ENCODE measurements at regions not wholly inside any gene's neighbourhood (a gene's known extent, or its start where the extent isn't known, plus 50 kb on each side); places are given as distances from the start of the nearest gene placed in this dataset.

DNA sequence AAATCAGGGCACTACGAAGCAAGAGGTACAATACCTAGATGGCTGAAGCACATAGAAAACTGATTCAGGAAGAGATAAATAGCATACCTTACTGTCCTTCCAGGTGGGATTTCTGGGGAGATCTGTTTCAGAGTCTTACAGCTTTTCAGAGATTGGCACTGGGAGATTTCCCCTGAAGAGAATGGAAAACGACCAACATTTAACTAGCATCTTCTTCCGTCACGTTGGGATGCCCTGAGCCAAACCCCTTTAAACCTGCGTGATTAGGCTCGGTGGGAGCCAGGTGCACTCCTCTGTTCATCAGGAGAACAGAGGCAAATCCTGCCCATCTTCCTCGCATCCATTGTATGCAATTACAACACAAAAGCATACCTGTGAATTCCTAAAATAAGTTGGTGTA lies 614.5 kb downstream of the HDGFL1 start:
- H3K27ac ChIP-seq (ENCODE audit: low read depth, low read length): no peak overlapping the region
- H3K9me2 ChIP-seq (ENCODE audit: insufficient read depth): no peaks in the 10 kb centered on the region
- no peaks in the 10 kb centered on the region for H4K20me1 ChIP-seq (ENCODE audit: insufficient read depth)
- no peak for DNase-seq (ENCODE audit: low read depth, low spot score)
- intact Hi-C loops (cut with micrococcal nuclease): no loop called here
- H3K4me2 ChIP-seq (ENCODE audit: low read length): no peak overlapping the region
- H3K79me2 ChIP-seq (ENCODE audit: insufficient read depth, low read length): no peaks in the 10 kb centered on the region
- ChIA-PET RAD21 (ENCODE audit: low non-redundant PET in 1 of 2, low total read pairs in 2 of 2, uncharacterized antibody in 2 of 2, unreplicated experiment in 2 of 2) (no interaction called here), POLR2A (no interaction called here), CTCF (no interaction called here)
- H3K9me3 ChIP-seq (ENCODE audit: control insufficient read depth in 1 of 2, insufficient read depth in 1 of 2, low read depth in 1 of 2, low read length in 2 of 2): peaks cover 0 to 4% of the 10 kb centered on the region in 2 experiments; a peak in 2 of 4 replicates
- H3K27me3 ChIP-seq (ENCODE audit: insufficient read depth, low read length): no peaks in the 10 kb centered on the region
- no peak overlapping the region for H2AFZ ChIP-seq (ENCODE audit: low read depth, low read length, poor library complexity, severe bottlenecking)
- ATAC-seq: no peak
- H3K36me3 ChIP-seq (ENCODE audit: control insufficient read depth in 1 of 2, insufficient read depth in 2 of 2, low read length in 2 of 2): no peaks in the 10 kb centered on the region
- no peak for TF ChIP-seq SRF (IDR thresholded peaks at IDR 0.05; ENCODE audit: low read depth)
- TF ChIP-seq, protein P1, sequence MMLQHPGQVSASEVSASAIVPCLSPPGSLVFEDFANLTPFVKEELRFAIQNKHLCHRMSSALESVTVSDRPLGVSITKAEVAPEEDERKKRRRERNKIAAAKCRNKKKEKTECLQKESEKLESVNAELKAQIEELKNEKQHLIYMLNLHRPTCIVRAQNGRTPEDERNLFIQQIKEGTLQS (IDR thresholded peaks at IDR 0.05): no peak
- TF ChIP-seq SIN3A (IDR thresholded peaks at IDR 0.05; ENCODE audit: low read depth): no peak
- TF ChIP-seq ZFX (IDR thresholded peaks at IDR 0.05): no peak
- TF ChIP-seq CEBPB (IDR thresholded peaks at IDR 0.05; ENCODE audit: low read depth): no peak
- no peak for TF ChIP-seq FOSL1 (IDR thresholded peaks at IDR 0.05; ENCODE audit: low read depth)
- TF ChIP-seq, protein P2, sequence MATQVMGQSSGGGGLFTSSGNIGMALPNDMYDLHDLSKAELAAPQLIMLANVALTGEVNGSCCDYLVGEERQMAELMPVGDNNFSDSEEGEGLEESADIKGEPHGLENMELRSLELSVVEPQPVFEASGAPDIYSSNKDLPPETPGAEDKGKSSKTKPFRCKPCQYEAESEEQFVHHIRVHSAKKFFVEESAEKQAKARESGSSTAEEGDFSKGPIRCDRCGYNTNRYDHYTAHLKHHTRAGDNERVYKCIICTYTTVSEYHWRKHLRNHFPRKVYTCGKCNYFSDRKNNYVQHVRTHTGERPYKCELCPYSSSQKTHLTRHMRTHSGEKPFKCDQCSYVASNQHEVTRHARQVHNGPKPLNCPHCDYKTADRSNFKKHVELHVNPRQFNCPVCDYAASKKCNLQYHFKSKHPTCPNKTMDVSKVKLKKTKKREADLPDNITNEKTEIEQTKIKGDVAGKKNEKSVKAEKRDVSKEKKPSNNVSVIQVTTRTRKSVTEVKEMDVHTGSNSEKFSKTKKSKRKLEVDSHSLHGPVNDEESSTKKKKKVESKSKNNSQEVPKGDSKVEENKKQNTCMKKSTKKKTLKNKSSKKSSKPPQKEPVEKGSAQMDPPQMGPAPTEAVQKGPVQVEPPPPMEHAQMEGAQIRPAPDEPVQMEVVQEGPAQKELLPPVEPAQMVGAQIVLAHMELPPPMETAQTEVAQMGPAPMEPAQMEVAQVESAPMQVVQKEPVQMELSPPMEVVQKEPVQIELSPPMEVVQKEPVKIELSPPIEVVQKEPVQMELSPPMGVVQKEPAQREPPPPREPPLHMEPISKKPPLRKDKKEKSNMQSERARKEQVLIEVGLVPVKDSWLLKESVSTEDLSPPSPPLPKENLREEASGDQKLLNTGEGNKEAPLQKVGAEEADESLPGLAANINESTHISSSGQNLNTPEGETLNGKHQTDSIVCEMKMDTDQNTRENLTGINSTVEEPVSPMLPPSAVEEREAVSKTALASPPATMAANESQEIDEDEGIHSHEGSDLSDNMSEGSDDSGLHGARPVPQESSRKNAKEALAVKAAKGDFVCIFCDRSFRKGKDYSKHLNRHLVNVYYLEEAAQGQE (IDR thresholded peaks at IDR 0.05; ENCODE audit: low read depth): no peak
- no peak for TF ChIP-seq SP1 (IDR thresholded peaks at IDR 0.05; ENCODE audit: low read depth)
- TF ChIP-seq, protein P3, sequence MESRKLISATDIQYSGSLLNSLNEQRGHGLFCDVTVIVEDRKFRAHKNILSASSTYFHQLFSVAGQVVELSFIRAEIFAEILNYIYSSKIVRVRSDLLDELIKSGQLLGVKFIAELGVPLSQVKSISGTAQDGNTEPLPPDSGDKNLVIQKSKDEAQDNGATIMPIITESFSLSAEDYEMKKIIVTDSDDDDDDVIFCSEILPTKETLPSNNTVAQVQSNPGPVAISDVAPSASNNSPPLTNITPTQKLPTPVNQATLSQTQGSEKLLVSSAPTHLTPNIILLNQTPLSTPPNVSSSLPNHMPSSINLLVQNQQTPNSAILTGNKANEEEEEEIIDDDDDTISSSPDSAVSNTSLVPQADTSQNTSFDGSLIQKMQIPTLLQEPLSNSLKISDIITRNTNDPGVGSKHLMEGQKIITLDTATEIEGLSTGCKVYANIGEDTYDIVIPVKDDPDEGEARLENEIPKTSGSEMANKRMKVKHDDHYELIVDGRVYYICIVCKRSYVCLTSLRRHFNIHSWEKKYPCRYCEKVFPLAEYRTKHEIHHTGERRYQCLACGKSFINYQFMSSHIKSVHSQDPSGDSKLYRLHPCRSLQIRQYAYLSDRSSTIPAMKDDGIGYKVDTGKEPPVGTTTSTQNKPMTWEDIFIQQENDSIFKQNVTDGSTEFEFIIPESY (IDR thresholded peaks at IDR 0.05; ENCODE audit: extremely low read depth, insufficient replicate concordance, low read length): no peak
- no peak for TF ChIP-seq EGR1 (IDR thresholded peaks at IDR 0.05; ENCODE audit: low read depth)
- no peak for TF ChIP-seq EZH2phosphoT487 (IDR thresholded peaks at IDR 0.05; ENCODE audit: borderline replicate concordance)
- no peak for TF ChIP-seq JUND (IDR thresholded peaks at IDR 0.05)
- TF ChIP-seq YY1 (IDR thresholded peaks at IDR 0.05; ENCODE audit: extremely low read depth, insufficient replicate concordance, low read depth, low read length): no peak
- TF ChIP-seq TCF7L2 (IDR thresholded peaks at IDR 0.05; ENCODE audit: borderline replicate concordance, extremely low read depth, insufficient read depth, insufficient read length): no peak
- TF ChIP-seq POLR2A (IDR thresholded peaks at IDR 0.05; ENCODE audit: borderline replicate concordance, extremely low read depth, insufficient read depth, insufficient read length): no peak
- no peak for TF ChIP-seq ELF1 (IDR thresholded peaks at IDR 0.05; ENCODE audit: borderline replicate concordance, low read depth)
- no peak for TF ChIP-seq RAD21 (IDR thresholded peaks at IDR 0.05; ENCODE audit: low read depth)
- no peak for TF ChIP-seq EZH2 (IDR thresholded peaks at IDR 0.05)
- TF ChIP-seq, protein P4, sequence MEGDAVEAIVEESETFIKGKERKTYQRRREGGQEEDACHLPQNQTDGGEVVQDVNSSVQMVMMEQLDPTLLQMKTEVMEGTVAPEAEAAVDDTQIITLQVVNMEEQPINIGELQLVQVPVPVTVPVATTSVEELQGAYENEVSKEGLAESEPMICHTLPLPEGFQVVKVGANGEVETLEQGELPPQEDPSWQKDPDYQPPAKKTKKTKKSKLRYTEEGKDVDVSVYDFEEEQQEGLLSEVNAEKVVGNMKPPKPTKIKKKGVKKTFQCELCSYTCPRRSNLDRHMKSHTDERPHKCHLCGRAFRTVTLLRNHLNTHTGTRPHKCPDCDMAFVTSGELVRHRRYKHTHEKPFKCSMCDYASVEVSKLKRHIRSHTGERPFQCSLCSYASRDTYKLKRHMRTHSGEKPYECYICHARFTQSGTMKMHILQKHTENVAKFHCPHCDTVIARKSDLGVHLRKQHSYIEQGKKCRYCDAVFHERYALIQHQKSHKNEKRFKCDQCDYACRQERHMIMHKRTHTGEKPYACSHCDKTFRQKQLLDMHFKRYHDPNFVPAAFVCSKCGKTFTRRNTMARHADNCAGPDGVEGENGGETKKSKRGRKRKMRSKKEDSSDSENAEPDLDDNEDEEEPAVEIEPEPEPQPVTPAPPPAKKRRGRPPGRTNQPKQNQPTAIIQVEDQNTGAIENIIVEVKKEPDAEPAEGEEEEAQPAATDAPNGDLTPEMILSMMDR (IDR thresholded peaks at IDR 0.05 in 2 of 3, conservative IDR thresholded peaks at IDR 0.05 in 1 of 3; ENCODE audit: borderline replicate concordance in 1 of 3, insufficient read depth in 1 of 3, low read depth in 2 of 3, low read length in 2 of 3): no peak
- TF ChIP-seq, protein P5, sequence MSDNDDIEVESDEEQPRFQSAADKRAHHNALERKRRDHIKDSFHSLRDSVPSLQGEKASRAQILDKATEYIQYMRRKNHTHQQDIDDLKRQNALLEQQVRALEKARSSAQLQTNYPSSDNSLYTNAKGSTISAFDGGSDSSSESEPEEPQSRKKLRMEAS (IDR thresholded peaks at IDR 0.05): no peak
- BruUV-seq (replicated peaks): no TSS peak
- no peak overlapping the region for H3K4me3 ChIP-seq (replicated peaks in 1 of 2; ENCODE audit: low read depth in 1 of 2, low read length in 2 of 2)
- no peaks in the 10 kb centered on the region for H3K4me1 ChIP-seq (ENCODE audit: control insufficient read depth in 1 of 2, insufficient read depth in 2 of 2, low read length in 2 of 2)
- no peak overlapping the region for H3K9ac ChIP-seq (ENCODE audit: low read length)
